WI38 (cell line): ENCODE measurements at regions not wholly inside any gene's neighbourhood (a gene's known extent, or its start where the extent isn't known, plus 50 kb on each side); places are given as distances from the start of the nearest gene placed in this dataset.

Source experiments
- H3K4me3 ChIP-seq: 2 replicates; pipeline ENCODE4 v1.5.1; 2011; ENCODE audit warnings: low read depth, mild to moderate bottlenecking, control low read depth, low read length
- CTCF ChIP-seq: IDR thresholded peaks from 2 replicates; pipeline ENCODE4 v1.5.1; 2012; ENCODE audit warnings: low read depth, mild to moderate bottlenecking, control low read depth, low read length

- no peak for TF ChIP-seq CTCF
- H3K4me3 ChIP-seq: no peak overlapping the region
These were observed 404.5 kb upstream of the ANKRD30A start for GRCh38 chr10:36720895-36721294.

GRCh38 chr10:36717118-36717517 is 408.3 kb upstream of the ANKRD30A start:
- H3K4me3 ChIP-seq: no peak overlapping the region
- no peak for TF ChIP-seq CTCF

GRCh38 chr10:36716291-36716690 is 409.1 kb upstream of the ANKRD30A start:
- H3K4me3 ChIP-seq: no peak overlapping the region
- no peak for TF ChIP-seq CTCF

GRCh38 chr10:36712695-36713094 is 412.7 kb upstream of the ANKRD30A start:
- H3K4me3 ChIP-seq: no peak overlapping the region
- no peak for TF ChIP-seq CTCF

GRCh38 chr10:36711361-36711760 is 414.0 kb upstream of the ANKRD30A start:
- no peak for TF ChIP-seq CTCF
- no peak overlapping the region for H3K4me3 ChIP-seq

GRCh38 chr10:36704124-36704523 is 421.3 kb upstream of the ANKRD30A start:
- no peak for TF ChIP-seq CTCF
- no peak overlapping the region for H3K4me3 ChIP-seq

GRCh38 chr10:36703179-36703578 is 422.2 kb upstream of the ANKRD30A start:
- TF ChIP-seq CTCF: no peak
- no peak overlapping the region for H3K4me3 ChIP-seq
